ENCODE measurements at regions not wholly inside any gene's neighbourhood (a gene's known extent, or its start where the extent isn't known, plus 50 kb on each side); places are given as distances from the start of the nearest gene placed in this dataset.

DNA sequence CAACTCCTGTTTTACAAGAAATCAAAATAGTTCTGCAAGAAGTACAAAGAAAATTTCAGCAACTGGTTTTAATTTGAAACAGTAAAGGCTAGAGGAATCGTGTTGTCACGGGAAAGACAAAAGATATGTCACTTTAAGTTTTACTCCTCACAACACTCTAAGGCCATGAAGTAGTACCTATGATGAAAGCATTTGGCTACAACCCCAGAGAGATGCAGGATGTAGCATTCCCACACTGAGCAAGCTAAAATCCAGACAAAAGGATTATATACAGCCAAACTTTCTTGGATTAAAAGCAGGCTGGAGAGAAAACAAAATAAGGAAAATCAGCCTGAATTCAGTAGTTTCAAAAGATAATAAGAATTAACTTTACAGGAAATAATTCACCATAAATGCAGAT, 245.5 kb upstream of the STEAP1 start:
- intact Hi-C loops (cut with micrococcal nuclease), result no loop called here
- no peaks in the 10 kb centered on the region for H3K27me3 ChIP-seq (ENCODE audit: low read depth)
- H3K9me3 ChIP-seq (replicated peaks), result no peaks in the 10 kb centered on the region
- H3K4me1 ChIP-seq, result no peaks in the 10 kb centered on the region
- no peaks in the 10 kb centered on the region for H3K36me3 ChIP-seq
- DNase-seq, result no peak
- no peak overlapping the region for H3K27ac ChIP-seq (replicated peaks)
- H3K4me3 ChIP-seq, result no peak overlapping the region
- TF ChIP-seq, protein P1, sequence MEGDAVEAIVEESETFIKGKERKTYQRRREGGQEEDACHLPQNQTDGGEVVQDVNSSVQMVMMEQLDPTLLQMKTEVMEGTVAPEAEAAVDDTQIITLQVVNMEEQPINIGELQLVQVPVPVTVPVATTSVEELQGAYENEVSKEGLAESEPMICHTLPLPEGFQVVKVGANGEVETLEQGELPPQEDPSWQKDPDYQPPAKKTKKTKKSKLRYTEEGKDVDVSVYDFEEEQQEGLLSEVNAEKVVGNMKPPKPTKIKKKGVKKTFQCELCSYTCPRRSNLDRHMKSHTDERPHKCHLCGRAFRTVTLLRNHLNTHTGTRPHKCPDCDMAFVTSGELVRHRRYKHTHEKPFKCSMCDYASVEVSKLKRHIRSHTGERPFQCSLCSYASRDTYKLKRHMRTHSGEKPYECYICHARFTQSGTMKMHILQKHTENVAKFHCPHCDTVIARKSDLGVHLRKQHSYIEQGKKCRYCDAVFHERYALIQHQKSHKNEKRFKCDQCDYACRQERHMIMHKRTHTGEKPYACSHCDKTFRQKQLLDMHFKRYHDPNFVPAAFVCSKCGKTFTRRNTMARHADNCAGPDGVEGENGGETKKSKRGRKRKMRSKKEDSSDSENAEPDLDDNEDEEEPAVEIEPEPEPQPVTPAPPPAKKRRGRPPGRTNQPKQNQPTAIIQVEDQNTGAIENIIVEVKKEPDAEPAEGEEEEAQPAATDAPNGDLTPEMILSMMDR (IDR thresholded peaks at IDR 0.05; ENCODE audit: borderline replicate concordance), result no peak

DNA sequence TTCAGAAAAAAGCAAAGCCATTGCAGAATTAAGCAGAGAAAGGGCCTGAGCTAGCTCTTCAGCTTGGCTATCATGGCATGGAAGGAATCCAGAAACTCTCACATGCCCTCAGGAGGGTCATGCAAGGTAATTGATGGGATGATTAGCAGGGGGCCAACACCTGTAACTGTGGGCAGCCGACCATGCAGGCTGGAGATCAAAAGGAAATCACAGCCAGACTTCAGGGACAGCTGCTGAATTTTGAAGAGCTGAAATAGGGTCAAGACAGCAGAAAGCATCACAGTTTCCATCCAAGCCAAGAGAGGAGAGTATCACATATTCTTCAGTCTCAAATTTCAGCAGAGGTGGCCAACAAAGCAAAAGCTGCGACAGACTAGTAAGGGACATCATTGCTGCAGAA, 239.6 kb upstream of the STEAP1 start:
- Histone ChIP-seq H3K9me3 (replicated peaks) (no peaks in the 10 kb centered on the region), H3K27me3 (ENCODE audit: low read depth) (no peaks in the 10 kb centered on the region), H3K4me1 (no peaks in the 10 kb centered on the region), H3K36me3 (no peaks in the 10 kb centered on the region), H3K4me3 (no peak overlapping the region), H3K27ac (replicated peaks) (no peak overlapping the region)
- DNase-seq, result no peak
- TF ChIP-seq, protein P1 (IDR thresholded peaks at IDR 0.05; ENCODE audit: borderline replicate concordance), result no peak
- intact Hi-C loops (cut with micrococcal nuclease), result no loop called here

DNA sequence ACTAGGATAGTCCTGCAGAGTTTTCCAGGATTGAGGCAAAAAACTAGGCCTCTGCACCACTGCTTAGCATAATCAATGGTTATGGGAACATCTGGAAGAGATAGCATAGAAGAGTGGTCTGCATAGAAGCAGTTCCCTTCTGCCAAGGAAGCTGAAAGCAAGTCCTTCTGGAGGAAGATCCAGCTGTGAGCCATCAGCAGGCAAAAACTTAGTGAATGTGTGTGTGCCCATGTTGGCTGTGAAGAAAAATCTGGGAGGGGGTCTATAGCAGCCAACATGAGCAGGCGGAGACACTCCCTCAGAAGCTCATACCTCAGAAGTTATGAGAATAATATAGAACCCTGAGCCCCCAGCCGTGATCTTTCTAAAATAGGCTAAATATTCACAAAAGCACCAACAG, 228.1 kb upstream of the STEAP1 start:
- Histone ChIP-seq H3K4me1 (no peaks in the 10 kb centered on the region), H3K27ac (replicated peaks) (no peak overlapping the region), H3K9me3 (replicated peaks) (no peaks in the 10 kb centered on the region), H3K4me3 (no peak overlapping the region), H3K36me3 (no peaks in the 10 kb centered on the region), H3K27me3 (ENCODE audit: low read depth) (no peaks in the 10 kb centered on the region)
- no peak for DNase-seq
- intact Hi-C loops (cut with micrococcal nuclease), result no loop called here
- TF ChIP-seq, protein P1 (IDR thresholded peaks at IDR 0.05; ENCODE audit: borderline replicate concordance), result no peak

DNA sequence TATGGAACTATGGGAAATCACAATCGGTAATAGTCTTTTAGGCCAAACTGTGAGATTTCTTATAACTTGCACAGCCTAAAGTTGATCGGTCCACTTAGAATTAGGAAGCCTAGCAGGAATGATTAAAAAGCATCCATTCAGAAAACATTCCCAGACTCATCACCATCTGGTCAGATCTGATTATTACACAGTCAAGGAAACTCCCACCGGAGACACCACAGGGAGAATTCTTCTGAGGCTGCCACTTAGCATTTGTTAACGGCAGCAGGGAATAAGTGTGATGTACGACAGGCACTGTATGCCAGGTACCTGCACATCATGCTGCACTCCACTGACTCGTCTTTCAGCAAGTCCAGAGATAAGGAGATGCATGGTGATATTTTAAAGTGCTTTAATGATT, 227.6 kb upstream of the STEAP1 start:
- Histone ChIP-seq H3K36me3 (no peaks in the 10 kb centered on the region), H3K27me3 (ENCODE audit: low read depth) (no peaks in the 10 kb centered on the region), H3K4me3 (no peak overlapping the region), H3K27ac (replicated peaks) (no peak overlapping the region), H3K9me3 (replicated peaks) (no peaks in the 10 kb centered on the region), H3K4me1 (no peaks in the 10 kb centered on the region)
- TF ChIP-seq, protein P1 (IDR thresholded peaks at IDR 0.05; ENCODE audit: borderline replicate concordance), result no peak
- intact Hi-C loops (cut with micrococcal nuclease), result no loop called here
- no peak for DNase-seq

DNA sequence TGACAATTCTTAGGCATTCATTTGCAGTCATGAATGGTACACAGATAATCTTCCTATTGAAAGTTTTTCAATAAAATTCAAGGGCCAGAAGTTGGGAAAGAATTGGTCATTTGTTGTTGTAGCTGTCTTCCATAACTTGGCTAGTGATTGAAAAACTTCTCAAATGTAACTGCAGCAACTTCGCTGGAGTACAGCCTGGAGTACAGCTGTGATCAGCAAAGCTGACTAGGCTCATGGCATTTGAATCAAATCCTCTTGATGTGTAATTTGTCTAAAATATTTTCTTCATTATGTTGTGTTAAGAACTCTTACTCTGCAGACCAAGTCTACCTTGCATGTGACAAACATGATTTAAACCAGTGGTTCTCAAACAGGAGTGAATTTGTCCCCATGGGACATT, 226.5 kb upstream of the STEAP1 start:
- intact Hi-C loops (cut with micrococcal nuclease), result no loop called here
- H3K4me3 ChIP-seq, result no peak overlapping the region
- H3K36me3 ChIP-seq, result no peaks in the 10 kb centered on the region
- DNase-seq, result no peak
- H3K27ac ChIP-seq (replicated peaks), result no peak overlapping the region
- TF ChIP-seq, protein P1 (IDR thresholded peaks at IDR 0.05; ENCODE audit: borderline replicate concordance), result no peak
- H3K4me1 ChIP-seq, result no peaks in the 10 kb centered on the region
- H3K27me3 ChIP-seq (ENCODE audit: low read depth), result no peaks in the 10 kb centered on the region
- no peaks in the 10 kb centered on the region for H3K9me3 ChIP-seq (replicated peaks)

DNA sequence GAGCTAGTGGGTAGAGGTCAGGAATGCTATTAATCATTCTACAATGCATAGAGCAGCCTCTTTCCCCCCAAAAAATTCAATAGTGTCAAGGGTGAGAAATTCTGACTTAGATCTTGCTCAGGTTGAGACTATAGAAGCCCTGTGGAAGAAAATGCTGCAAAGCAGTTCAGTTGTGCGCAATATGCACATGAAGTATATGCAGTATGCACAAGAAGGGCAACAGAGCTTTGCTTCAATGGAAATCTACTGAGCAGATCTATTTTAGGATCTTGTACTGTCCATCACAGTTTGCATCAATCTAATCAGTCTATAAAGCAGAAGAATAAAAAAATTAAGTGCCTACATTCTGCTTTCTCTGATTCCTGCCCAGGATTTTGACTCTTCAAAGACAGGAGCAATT, 225.8 kb upstream of the STEAP1 start:
- Histone ChIP-seq H3K27ac (replicated peaks) (no peak overlapping the region), H3K27me3 (ENCODE audit: low read depth) (no peaks in the 10 kb centered on the region), H3K4me3 (no peak overlapping the region), H3K4me1 (no peaks in the 10 kb centered on the region), H3K36me3 (no peaks in the 10 kb centered on the region), H3K9me3 (replicated peaks) (no peaks in the 10 kb centered on the region)
- TF ChIP-seq, protein P1 (IDR thresholded peaks at IDR 0.05; ENCODE audit: borderline replicate concordance), result no peak
- no peak for DNase-seq
- intact Hi-C loops (cut with micrococcal nuclease), result no loop called here

Measured in left ventricle myocardium inferior (tissue), 1 donor.